Amniotic epithelial cell (primary cell): ENCODE measurements at regions not wholly inside any gene's neighbourhood (a gene's known extent, or its start where the extent isn't known, plus 50 kb on each side); places are given as distances from the start of the nearest gene placed in this dataset.

ENCODE experiments used
- DNase-seq: peaks from one replicate; pipeline ENCODE4 v3.0.0-alpha.2; 2010; ENCODE audit warnings: low read depth

- no peak for DNase-seq
These were observed 104.7 kb upstream of the CLDN10 start for GRCh38 chr13:95447814-95448213.

- peak; percentile 11 for DNase-seq
These were observed 100.9 kb upstream of the CLDN10 start for GRCh38 chr13:95451656-95452055.

DNA sequence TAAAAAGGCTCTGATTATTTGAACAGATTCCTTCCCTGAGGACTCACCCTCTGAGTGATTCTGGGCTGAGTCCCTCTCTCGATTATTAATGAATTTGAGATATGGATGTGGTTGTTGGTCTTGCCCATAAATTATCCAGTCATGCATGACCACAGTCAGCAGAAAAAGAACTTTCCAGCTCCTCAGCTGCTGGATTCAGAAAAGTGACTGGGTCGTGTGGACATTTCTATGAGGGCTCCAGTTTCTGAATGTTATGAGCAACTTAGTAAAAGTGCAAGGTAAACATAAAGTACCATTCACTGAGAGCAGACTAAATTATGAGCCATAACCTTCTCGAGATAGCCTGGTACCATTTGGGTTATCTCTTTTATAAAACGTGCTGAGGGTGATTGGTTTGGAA lies 100.1 kb upstream of the CLDN10 start:
- peak; percentile 61 for DNase-seq

- DNase-seq: peak; percentile 15
These were observed 96.7 kb upstream of the CLDN10 start for GRCh38 chr13:95455782-95456181.

- DNase-seq: no peak
These were observed 95.7 kb upstream of the CLDN10 start for GRCh38 chr13:95456815-95457214.

- peak; percentile 63 for DNase-seq
These were observed 95.2 kb upstream of the CLDN10 start for GRCh38 chr13:95457294-95457693.

- DNase-seq: no peak
These were observed 89.7 kb upstream of the CLDN10 start for GRCh38 chr13:95462801-95463200.

DNA sequence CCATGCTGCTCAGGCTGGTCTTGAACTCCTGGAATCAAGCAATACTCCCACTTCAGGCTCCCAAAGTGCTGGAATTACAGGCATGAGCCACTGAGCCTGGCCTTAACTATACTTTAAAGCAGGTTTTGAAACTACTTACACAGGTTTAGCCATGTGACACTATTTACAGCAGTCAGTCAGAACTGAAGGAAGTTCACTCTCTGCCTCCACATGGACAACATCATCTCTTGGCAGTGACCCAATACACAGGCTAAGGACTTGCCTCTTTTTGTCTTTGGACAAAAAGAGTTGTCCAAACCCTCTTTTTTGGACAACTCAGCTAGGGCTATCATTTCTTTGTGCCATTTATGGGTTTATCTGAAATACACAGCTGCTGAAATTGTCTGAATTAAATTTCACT lies 89.0 kb upstream of the CLDN10 start:
- peak; percentile 32 for DNase-seq

DNA sequence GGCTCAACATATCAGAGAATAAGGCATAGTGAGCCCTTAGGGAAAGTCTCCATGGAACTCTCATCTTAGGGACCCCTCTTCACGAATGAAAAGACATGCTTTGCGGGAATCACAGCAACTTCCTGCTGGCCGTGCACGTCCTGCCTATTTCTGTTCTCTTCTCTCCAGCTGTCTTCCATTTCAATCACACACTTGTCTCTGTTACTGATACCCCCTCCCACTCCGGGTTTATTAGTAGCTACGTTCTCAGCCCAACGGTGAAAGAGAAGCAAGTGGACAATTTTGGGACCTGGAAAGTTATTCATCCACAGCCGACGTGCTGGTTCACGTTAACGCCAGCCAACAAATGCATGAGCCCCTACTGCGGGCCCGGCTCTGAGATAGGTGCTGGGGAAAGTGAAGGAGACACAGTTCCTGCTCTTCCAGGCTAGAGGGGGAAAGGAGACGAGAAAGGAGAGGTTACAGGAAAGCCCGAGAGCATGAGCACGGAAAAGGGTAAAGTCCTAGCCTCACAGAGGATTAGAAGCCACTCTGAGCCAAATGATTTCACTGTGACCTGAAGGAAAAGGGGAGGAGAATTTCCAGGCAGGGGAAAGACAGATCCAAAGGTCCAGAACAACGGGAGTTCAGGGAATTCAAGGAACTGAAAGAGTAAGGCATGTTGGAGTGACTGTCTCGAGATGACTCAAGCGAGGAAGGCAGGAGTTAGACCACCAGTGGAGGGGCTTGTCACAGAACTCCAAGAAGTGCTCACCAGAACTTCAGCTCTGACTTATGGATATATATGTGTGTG lies 81.8 kb upstream of the CLDN10 start:
- DNase-seq: no peak

- no peak for DNase-seq
These were observed 80.6 kb upstream of the CLDN10 start for GRCh38 chr13:95471960-95472359.

DNA sequence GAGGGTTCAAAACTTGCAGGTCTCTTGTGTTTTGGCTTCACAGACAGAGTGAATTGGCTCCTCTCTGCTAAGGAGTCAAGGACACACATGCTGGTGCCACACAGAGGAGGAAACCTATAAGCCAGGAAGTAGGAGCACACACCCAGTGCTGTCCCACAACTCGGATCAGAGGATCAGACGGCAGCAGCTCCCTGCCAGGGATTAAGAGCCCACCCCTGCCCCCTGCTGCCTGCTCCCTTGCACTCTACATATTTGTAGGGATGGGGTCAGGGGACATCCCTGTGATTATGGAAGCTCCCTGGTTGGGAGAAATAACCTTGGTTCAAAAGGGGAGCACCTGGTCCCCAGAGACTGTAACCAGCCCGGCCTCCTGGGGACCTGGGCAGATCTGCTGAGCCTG lies 77.5 kb upstream of the CLDN10 start:
- DNase-seq: no peak

GRCh38 chr13:95477187-95477586 lies 75.3 kb upstream of the CLDN10 start:
- DNase-seq: no peak

DNA sequence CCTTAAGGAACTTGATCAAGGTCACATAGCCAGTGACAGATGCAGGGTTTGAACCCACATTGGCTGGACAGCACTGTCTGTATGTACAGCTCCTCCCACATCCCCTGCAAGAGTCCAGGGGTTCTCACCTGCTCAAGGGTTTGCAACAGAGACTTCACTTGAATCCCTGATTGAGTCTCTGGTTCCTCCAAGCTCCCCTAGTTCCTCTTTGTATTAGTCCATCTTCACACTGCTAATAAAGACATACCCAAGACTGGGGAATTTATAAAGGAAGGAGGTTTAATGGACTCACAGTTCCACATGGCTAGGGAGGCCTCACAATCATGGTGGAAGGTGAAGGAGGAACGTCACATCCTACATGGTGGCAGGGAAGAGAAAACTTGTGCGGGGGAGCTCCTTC lies 72.8 kb upstream of the CLDN10 start:
- no peak for DNase-seq

DNA sequence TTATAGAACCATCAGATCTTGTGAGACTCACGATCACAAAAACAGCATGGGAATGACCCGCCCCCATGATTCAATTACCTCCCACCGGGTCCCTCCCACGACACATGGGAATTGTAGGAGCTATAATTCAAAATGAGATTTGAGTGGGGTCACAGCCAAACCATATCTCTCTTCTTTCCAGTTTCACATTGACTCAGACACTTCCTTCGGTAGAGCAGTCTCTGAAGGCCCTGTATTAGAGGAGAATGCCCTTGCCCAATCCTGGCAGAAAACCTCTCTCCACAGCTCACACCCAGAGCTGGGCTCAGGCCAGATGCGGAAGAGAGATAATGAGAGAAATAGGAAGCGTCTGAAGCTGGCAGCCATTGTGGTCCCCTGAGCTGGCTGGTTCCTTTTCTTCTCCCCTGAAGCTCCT lies 72.4 kb upstream of the CLDN10 start:
- peak; percentile 68 for DNase-seq

DNA sequence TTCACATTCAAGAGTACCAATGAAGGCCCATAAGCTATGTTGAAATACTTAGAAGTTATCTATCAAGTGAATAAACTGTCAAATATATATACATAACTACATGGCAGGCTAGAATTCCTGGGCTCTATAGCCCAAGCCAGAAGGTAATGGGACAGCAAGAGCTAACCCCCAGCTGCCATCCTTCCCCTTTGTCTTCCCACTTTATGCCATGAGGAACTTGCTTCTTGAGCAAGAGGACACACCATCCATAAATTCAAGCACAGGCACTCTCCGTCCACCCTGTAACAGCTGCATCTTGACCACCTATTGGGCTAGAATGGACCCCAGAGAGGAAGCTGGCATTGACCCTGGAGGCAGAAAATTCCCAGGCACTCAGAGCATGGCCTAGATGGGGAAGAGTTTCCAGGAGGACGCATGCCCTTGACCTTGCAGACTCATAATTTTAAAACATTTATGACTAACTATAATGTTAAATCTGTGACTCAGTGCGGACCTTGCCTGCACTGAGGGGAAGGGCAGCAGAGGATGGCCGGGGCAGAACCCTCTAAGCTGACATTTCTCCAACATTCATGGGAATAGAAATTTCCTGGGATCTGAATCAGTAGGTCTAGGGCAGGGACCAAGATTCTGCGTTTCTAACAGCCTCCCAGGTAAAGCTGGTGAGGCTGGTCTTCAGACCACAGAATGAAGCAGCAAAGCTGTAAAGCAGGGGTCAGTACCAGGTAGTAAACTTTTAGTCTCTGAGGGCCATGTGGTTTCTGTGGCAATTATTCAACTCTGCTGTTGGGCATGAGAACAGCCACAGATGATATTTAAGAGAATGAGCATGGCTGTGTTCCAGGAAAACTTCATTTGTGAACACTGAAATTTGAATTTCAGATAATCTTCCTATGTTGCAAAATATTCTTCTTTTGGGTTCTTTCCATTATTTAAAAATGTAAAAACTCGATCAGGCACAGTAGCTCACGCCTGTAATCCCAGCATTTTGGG lies 71.4 kb upstream of the CLDN10 start:
- DNase-seq: peak; percentile 63

DNA sequence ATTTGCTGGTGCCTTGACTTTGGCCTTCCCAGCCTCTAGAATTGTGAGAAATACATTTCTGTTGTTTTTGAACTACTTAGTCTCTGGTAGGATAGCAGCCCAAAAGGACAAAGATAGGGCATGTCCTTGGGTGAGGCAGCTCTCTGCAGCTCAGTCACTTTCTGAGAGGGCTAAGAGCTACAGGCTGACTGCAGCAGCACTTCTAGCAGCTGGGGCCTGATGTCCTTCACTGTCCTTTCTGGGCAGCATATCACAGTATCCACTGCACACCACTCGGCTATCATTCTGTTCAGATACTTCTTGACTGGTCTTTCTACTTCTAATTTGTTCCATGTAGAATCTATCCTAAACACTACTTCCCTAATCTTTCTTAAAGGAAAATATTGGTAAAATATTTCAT lies 68.5 kb upstream of the CLDN10 start:
- DNase-seq: no peak

GRCh38 chr13:95485045-95485517 lies 67.4 kb upstream of the CLDN10 start:
- DNase-seq: no peak

- peak; percentile 65 for DNase-seq
These were observed 66.9 kb upstream of the CLDN10 start for GRCh38 chr13:95485518-95486144.

DNA sequence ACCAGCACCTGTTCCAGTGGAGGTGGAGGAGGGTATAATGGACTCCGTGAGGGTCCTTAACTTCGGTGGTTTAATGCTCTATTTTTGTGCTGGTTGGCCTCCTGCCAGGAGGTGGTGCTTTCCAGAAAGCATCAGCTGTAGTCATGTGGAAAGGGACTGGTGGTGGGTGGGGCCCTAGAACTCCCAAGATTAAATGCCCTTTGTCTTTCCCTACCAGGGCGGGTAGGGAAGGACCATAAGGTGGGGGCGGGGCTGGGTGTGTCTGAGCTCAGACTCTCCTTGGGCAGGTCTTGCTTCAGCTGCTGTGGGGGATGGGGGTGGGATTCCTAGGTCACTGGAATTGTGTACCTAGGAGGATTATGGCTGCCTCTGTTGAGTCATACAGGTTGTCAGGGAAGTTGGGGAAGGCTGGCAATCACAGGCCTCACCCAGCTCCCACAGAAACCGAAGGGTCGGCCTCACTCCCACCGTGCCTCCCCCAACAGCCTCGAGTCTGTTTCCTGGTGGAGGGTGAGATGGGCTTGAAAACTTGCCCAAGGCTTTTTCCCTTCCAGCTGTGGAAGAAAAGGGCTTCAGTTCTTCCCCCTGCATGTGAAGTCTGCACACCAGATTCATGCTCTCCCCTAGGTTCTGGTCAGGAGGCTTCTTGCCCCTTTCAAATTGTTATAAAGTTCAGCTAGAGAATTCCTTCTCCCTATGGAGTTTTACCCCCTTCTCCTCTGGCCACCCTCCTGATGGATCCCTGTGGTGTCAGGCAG lies 60.3 kb upstream of the CLDN10 start:
- no peak for DNase-seq

- peak; percentile 69 for DNase-seq
These were observed 58.3 kb upstream of the CLDN10 start for GRCh38 chr13:95494082-95494681.

GRCh38 chr13:95496485-95496884 lies 56.0 kb upstream of the CLDN10 start:
- no peak for DNase-seq
